Ascending aorta (tissue), 2 donors: ENCODE measurements at regions not wholly inside any gene's neighbourhood (a gene's known extent, or its start where the extent isn't known, plus 50 kb on each side); places are given as distances from the start of the nearest gene placed in this dataset.

ENCODE experiments used
- DNase-seq, 2 donors: peaks; one replicate each; pipeline ENCODE4 v3.0.0-alpha.2; 2019; ENCODE audit warnings: low spot score in 2 of 2
- H3K27ac ChIP-seq, 2 donors: fragments of 200-600 bp; sonication (generic); one replicate each; pipeline ENCODE4 v1.5.1; 2016 to 2017; ENCODE audit warnings: mild to moderate bottlenecking in 1 of 2
- H3K27me3 ChIP-seq: fragments of 200-600 bp; sonication (generic); one replicate; pipeline ENCODE4 v1.5.1; 2017
- H3K36me3 ChIP-seq, 2 donors: fragments of 200-600 bp; sonication (generic); one replicate each; pipeline ENCODE4 v1.5.1; 2016
- H3K4me1 ChIP-seq, 2 donors: fragments of 200-600 bp; sonication (generic); one replicate each; pipeline ENCODE4 v1.5.1; 2016 to 2017; ENCODE audit warnings: mild to moderate bottlenecking in 1 of 2
- H3K4me3 ChIP-seq, 2 donors: fragments of 200-600 bp; sonication (generic); one replicate each; pipeline ENCODE4 v1.5.1; 2016 to 2017; ENCODE audit warnings: mild to moderate bottlenecking in 1 of 2
- H3K9me3 ChIP-seq, 2 donors: fragments of 200-600 bp; sonication (generic); one replicate each; pipeline ENCODE4 v1.5.1; 2016
- intact Hi-C: fragments of 100-400 bp; cut with DNase I; formaldehyde crosslinking; loops from one replicate; pipeline ENCODE4 v1.15.1; 2023
- TF ChIP-seq, protein P1 (sequence below), 3 experiments: fragments of 200-600 bp in 2 of 3; fragments of 450-650 bp in 1 of 3; sonication (generic) in 2 of 3; IDR thresholded peaks; one replicate each; pipeline ENCODE4 v1.5.1; 2016 to 2019; ENCODE audit warnings: antibody characterized with exemption in 3 of 3, mild to moderate bottlenecking in 1 of 3, moderate library complexity in 1 of 3

DNA sequence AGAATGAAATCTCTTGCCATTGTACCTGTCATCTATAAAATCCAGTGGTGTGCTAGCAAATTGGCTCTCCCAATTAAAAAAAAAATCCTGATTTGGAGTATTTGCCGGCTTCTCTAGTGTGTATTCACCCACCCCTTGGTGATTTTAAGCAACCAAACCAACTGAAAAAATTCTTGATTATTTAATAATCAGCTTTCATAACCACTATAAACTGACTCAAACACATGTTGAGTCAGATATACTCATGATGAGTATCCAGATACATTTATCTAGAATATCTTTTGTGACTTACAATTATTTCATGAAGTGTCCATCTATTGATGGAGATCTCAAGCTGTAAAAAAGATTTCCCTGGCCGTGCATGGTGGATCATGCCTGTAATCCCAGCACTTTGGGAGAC lies 205.4 kb downstream of the RASSF9 start:
- TF ChIP-seq, protein P1, sequence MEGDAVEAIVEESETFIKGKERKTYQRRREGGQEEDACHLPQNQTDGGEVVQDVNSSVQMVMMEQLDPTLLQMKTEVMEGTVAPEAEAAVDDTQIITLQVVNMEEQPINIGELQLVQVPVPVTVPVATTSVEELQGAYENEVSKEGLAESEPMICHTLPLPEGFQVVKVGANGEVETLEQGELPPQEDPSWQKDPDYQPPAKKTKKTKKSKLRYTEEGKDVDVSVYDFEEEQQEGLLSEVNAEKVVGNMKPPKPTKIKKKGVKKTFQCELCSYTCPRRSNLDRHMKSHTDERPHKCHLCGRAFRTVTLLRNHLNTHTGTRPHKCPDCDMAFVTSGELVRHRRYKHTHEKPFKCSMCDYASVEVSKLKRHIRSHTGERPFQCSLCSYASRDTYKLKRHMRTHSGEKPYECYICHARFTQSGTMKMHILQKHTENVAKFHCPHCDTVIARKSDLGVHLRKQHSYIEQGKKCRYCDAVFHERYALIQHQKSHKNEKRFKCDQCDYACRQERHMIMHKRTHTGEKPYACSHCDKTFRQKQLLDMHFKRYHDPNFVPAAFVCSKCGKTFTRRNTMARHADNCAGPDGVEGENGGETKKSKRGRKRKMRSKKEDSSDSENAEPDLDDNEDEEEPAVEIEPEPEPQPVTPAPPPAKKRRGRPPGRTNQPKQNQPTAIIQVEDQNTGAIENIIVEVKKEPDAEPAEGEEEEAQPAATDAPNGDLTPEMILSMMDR (IDR thresholded peaks at IDR 0.05), result no peak
- H3K4me3 ChIP-seq, result no peak overlapping the region
- intact Hi-C loops, result no loop called here

DNA sequence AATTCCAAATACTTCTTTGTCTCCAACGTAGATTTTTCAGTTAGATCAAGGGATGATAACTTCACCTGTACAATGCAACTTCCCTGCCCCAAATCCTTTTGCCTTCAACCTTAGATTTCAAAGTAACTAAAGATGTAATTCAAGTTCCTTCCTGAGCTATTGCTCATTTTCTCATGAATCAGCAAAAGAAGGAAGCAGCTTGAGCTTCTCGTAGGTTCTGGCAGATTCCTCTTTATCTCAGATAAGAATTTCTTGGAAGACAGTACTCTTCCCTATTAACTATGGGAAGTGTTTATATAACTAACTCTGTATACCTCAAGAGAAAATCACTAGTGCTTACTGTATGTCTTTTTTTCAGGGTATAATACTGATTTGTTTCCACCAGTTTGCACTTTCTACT lies 203.8 kb downstream of the RASSF9 start:
- Histone ChIP-seq H3K4me1 (no peaks in the 10 kb centered on the region), H3K36me3 (no peaks in the 10 kb centered on the region), H3K4me3 (no peak overlapping the region), H3K27me3 (no peaks in the 10 kb centered on the region), H3K9me3 (no peaks in the 10 kb centered on the region), H3K27ac (no peak overlapping the region)
- intact Hi-C loops, result no loop called here
- TF ChIP-seq, protein P1 (IDR thresholded peaks at IDR 0.05), result no peak
- no peak for DNase-seq

More for the DNA sequence above, 205.4 kb downstream of the RASSF9 start:
- no peak for DNase-seq
- no peaks in the 10 kb centered on the region for H3K27me3 ChIP-seq
- no peaks in the 10 kb centered on the region for H3K36me3 ChIP-seq
- H3K9me3 ChIP-seq, result no peaks in the 10 kb centered on the region
- no peaks in the 10 kb centered on the region for H3K4me1 ChIP-seq
- no peak overlapping the region for H3K27ac ChIP-seq

DNA sequence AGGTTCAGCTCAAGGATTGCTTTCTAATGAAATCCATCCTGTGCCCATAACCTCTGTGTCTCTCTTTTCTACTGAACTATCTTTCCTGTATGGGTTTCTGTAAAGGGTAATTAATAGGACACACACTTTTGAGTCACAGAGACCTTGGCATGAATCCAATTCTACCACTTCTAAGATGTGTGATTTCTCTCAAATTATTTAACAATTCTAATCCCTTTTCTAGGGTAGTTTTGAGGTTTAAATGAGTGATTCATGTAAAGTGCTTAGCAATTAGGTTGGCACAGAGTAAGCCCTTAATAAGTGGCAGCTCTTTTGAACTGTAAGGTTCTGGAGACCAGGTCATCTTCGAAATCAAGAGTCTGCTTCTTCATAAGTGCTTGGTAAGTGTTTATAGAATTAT lies 202.7 kb downstream of the RASSF9 start:
- intact Hi-C loops, result no loop called here
- Histone ChIP-seq H3K4me1 (no peaks in the 10 kb centered on the region), H3K27me3 (no peaks in the 10 kb centered on the region), H3K36me3 (no peaks in the 10 kb centered on the region), H3K4me3 (no peak overlapping the region), H3K27ac (no peak overlapping the region), H3K9me3 (no peaks in the 10 kb centered on the region)
- DNase-seq, result no peak
- TF ChIP-seq, protein P1 (IDR thresholded peaks at IDR 0.05), result no peak

DNA sequence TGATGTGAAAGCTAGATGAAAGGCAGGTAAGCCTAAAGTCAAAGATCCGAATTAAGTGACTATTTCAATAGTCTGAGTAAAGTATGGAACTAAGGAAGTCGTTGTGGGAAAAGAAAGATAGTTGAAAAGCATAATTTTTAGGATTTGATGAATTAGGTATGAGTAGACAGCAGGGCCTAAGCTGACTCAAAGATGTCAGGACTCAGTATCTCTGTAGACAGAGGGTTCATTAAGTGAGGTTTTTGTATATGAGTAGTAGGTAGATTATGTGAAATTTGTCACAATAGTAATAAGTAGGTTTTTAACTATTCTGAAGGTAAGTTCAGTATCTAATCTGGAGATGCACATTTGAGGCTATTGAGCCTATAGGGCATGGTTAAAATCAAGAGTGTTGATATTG lies 196.4 kb downstream of the RASSF9 start:
- TF ChIP-seq, protein P1 (IDR thresholded peaks at IDR 0.05), result no peak
- H3K36me3 ChIP-seq, result no peaks in the 10 kb centered on the region
- no peak for DNase-seq
- intact Hi-C loops, result no loop called here
- H3K27ac ChIP-seq, result no peak overlapping the region
- H3K4me3 ChIP-seq, result no peak overlapping the region
- H3K9me3 ChIP-seq, result no peaks in the 10 kb centered on the region
- no peaks in the 10 kb centered on the region for H3K4me1 ChIP-seq
- H3K27me3 ChIP-seq, result no peaks in the 10 kb centered on the region

DNA sequence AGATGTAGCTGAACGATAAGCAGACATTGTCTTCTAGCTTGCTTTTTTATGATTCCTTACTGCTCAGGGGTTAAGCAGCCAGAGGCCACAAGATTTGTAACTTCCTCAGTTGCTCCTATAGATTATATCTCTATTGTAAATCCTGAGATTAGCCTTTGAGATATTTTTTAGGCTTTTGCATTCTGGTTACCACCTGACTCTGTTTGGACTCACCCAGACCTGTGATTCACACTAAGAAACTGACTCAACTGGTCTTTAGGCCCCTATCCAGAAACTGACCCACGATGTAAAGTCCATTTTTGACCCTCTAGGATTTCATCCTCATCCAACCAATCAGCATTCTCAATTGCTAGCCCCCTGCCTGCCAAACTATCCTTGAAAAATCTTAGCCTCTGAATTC lies 194.4 kb downstream of the RASSF9 start:
- no peak for DNase-seq
- Histone ChIP-seq H3K4me1 (no peaks in the 10 kb centered on the region), H3K27me3 (no peaks in the 10 kb centered on the region), H3K36me3 (no peaks in the 10 kb centered on the region), H3K9me3 (no peaks in the 10 kb centered on the region), H3K27ac (no peak overlapping the region), H3K4me3 (no peak overlapping the region)
- TF ChIP-seq, protein P1 (IDR thresholded peaks at IDR 0.05), result no peak
- intact Hi-C loops, result no loop called here

DNA sequence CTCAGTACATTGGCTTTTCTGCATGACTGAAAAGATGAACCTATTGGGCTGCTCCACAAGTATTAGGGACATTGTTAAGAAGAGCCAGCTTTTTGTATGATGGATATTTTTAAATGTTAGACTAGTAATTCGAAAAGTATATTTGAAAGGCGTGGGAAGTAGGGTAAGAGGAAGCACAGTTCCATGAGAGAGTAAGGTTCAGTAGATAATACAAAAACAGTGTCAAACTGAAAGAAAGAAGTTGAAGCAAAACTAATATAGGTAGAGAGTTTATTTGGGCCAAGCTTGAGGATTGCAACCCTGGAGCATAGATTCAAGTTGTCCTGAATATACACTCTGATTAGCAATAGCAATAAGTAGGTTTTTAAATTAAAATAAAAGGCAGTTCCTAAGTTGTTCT lies 193.9 kb downstream of the RASSF9 start:
- H3K27ac ChIP-seq, result no peak overlapping the region
- H3K27me3 ChIP-seq, result no peaks in the 10 kb centered on the region
- intact Hi-C loops, result no loop called here
- H3K9me3 ChIP-seq, result no peaks in the 10 kb centered on the region
- no peaks in the 10 kb centered on the region for H3K36me3 ChIP-seq
- DNase-seq, result no peak
- TF ChIP-seq, protein P1 (IDR thresholded peaks at IDR 0.05), result no peak
- no peaks in the 10 kb centered on the region for H3K4me1 ChIP-seq
- H3K4me3 ChIP-seq, result no peak overlapping the region
